GM23338 (cell line): ENCODE measurements at regions not wholly inside any gene's neighbourhood (a gene's known extent, or its start where the extent isn't known, plus 50 kb on each side); places are given as distances from the start of the nearest gene placed in this dataset.

Source experiments
- ATAC-seq: fragments of 200-7000 bp; cut with Tn5 transposase; 3 replicates; pipeline ENCODE4 v1.9.1; 2020
- DNase-seq: peaks from one replicate; pipeline ENCODE4 v3.0.0-alpha.2; 2015; ENCODE audit warnings: low spot score
- H2AFZ ChIP-seq: fragments of 200-600 bp; sonication (generic); 2 replicates; pipeline ENCODE4 v1.8.0; 2016; ENCODE audit warnings: antibody characterized with exemption, mild to moderate bottlenecking, moderate library complexity
- H3F3A ChIP-seq: fragments of 200-600 bp; sonication (generic); replicated peaks from 2 replicates; pipeline ENCODE4 v1.8.0; 2017; ENCODE audit warnings: antibody characterized with exemption, mixed run types, low read depth
- H3K27ac ChIP-seq: fragments of 200-600 bp; sonication (generic); 2 replicates; pipeline ENCODE4 v1.6.1; 2016; ENCODE audit warnings: low read depth
- H3K27me3 ChIP-seq: fragments of 200-600 bp; sonication (generic); 2 replicates; pipeline ENCODE4 v1.8.0; 2016; ENCODE audit warnings: mild to moderate bottlenecking, mixed run types, moderate library complexity; ENCODE audit not compliant: insufficient read depth
- H3K36me3 ChIP-seq: fragments of 200-600 bp; sonication (generic); 2 replicates; pipeline ENCODE4 v1.8.0; 2016; ENCODE audit warnings: mild to moderate bottlenecking; ENCODE audit not compliant: insufficient read depth
- H3K4me1 ChIP-seq: fragments of 200-600 bp; sonication (generic); 2 replicates; pipeline ENCODE4 v1.8.0; 2016; ENCODE audit warnings: mild to moderate bottlenecking, moderate library complexity; ENCODE audit not compliant: insufficient read depth
- H3K4me2 ChIP-seq: fragments of 200-600 bp; sonication (generic); 2 replicates; pipeline ENCODE4 v1.7.1; 2017; ENCODE audit warnings: mixed run types
- H3K4me3 ChIP-seq: fragments of 200-600 bp; sonication (generic); 2 replicates; pipeline ENCODE4 v1.6.1; 2016; ENCODE audit warnings: mixed run types
- H3K79me2 ChIP-seq: fragments of 200-600 bp; sonication (generic); replicated peaks from 2 replicates; pipeline ENCODE4 v1.8.0; 2017; ENCODE audit warnings: mild to moderate bottlenecking; ENCODE audit not compliant: insufficient read depth
- H3K9me2 ChIP-seq: fragments of 200-600 bp; sonication (generic); 2 replicates; pipeline ENCODE4 v1.8.0; 2017; ENCODE audit not compliant: insufficient read depth
- H4K20me1 ChIP-seq: fragments of 200-600 bp; sonication (generic); replicated peaks from 2 replicates; pipeline ENCODE4 v1.8.0; 2017; ENCODE audit warnings: mild to moderate bottlenecking; ENCODE audit not compliant: insufficient read depth
- H3K27ac Mint-ChIP-seq: 2 replicates; pipeline ENCODE4 v1.8.0; 2020; ENCODE audit warnings: inconsistent platforms, mild to moderate bottlenecking, moderate library complexity, mixed read lengths
- H3K27me3 Mint-ChIP-seq: 3 replicates; pipeline ENCODE4 v1.8.0; 2022; ENCODE audit warnings: low read depth, mild to moderate bottlenecking, moderate library complexity, mixed read lengths, inconsistent platforms; ENCODE audit not compliant: insufficient read depth, poor library complexity
- H3K36me3 Mint-ChIP-seq: 3 replicates; pipeline ENCODE4 v1.8.0; 2021; ENCODE audit warnings: low read depth, mild to moderate bottlenecking, inconsistent platforms, moderate library complexity, mixed read lengths
- H3K4me1 Mint-ChIP-seq: 3 replicates; pipeline ENCODE4 v1.8.0; 2020; ENCODE audit warnings: mild to moderate bottlenecking, inconsistent platforms, mixed read lengths
- H3K4me3 Mint-ChIP-seq: 3 replicates; pipeline ENCODE4 v1.8.0; 2021; ENCODE audit warnings: moderate library complexity, mild to moderate bottlenecking, inconsistent platforms, mixed read lengths
- H3K9me3 Mint-ChIP-seq: 3 replicates; pipeline ENCODE4 v1.8.0; 2020; ENCODE audit warnings: moderate library complexity, mild to moderate bottlenecking, inconsistent platforms, mixed read lengths
- CREB1 ChIP-seq: fragments of 250-450 bp; sonication (Bioruptor Pico); IDR thresholded peaks from 2 replicates; pipeline ENCODE4 v1.5.0; 2020; ENCODE audit warnings: low read depth, mild to moderate bottlenecking, moderate library complexity
- EZH2 ChIP-seq: fragments of 200-600 bp; sonication (generic); IDR thresholded peaks from one replicate; pipeline ENCODE4 v1.8.0; 2017; ENCODE audit warnings: antibody characterized with exemption, mild to moderate bottlenecking, low read depth; ENCODE audit not compliant: unreplicated experiment
- EZH2phosphoT487 ChIP-seq: fragments of 200-600 bp; sonication (generic); IDR thresholded peaks from one replicate; pipeline ENCODE4 v1.8.1; 2018; ENCODE audit warnings: antibody characterized with exemption; ENCODE audit not compliant: unreplicated experiment
- JUNB ChIP-seq: IDR thresholded peaks from one replicate; pipeline ENCODE4 v1.6.1; 2016; ENCODE audit warnings: antibody characterized with exemption; ENCODE audit not compliant: unreplicated experiment
- NANOG ChIP-seq: IDR thresholded peaks from 2 replicates; pipeline ENCODE4 v1.6.1; 2016; ENCODE audit warnings: antibody characterized with exemption, borderline replicate concordance
- POLR2AphosphoS5 ChIP-seq: IDR thresholded peaks from 2 replicates; pipeline ENCODE4 v1.6.1; 2016; ENCODE audit warnings: antibody characterized with exemption, low read depth
- STAT1 ChIP-seq: IDR thresholded peaks from one replicate; pipeline ENCODE4 v1.6.1; 2016; ENCODE audit warnings: antibody characterized with exemption; ENCODE audit not compliant: unreplicated experiment
- ZNF114 ChIP-seq: fragments of 250-450 bp; sonication (Bioruptor Pico); IDR thresholded peaks from 2 replicates; pipeline ENCODE4 v1.5.0; 2020; ENCODE audit warnings: mild to moderate bottlenecking, moderate library complexity
- ZNF331 ChIP-seq: fragments of 250-450 bp; sonication (Bioruptor Pico); IDR thresholded peaks from 2 replicates; pipeline ENCODE4 v1.5.0; 2020; ENCODE audit warnings: low read depth, mild to moderate bottlenecking, moderate library complexity
- TF ChIP-seq, protein P1 (sequence below): fragments of 250-450 bp; sonication (Bioruptor Pico); IDR thresholded peaks from 2 replicates; pipeline ENCODE4 v1.5.0; 2020; ENCODE audit warnings: mild to moderate bottlenecking, moderate library complexity
- TF ChIP-seq, protein P2 (sequence below), 2 experiments: fragments of 200-600 bp in 1 of 2; sonication (generic) in 1 of 2; conservative IDR thresholded peaks; 2 replicates each; pipeline versions ENCODE4 v1.5.1 to v1.6.1; 2016 to 2017; ENCODE audit warnings: antibody characterized with exemption in 2 of 2, low read depth in 2 of 2, mild to moderate bottlenecking in 2 of 2, moderate library complexity in 1 of 2
- TF ChIP-seq, protein P3 (sequence below): IDR thresholded peaks from 2 replicates; pipeline ENCODE4 v1.6.1; 2016; ENCODE audit warnings: antibody characterized with exemption
- TF ChIP-seq, protein P4 (sequence below): IDR thresholded peaks from one replicate; pipeline ENCODE4 v1.6.1; 2018; ENCODE audit warnings: antibody characterized with exemption; ENCODE audit not compliant: unreplicated experiment

DNA sequence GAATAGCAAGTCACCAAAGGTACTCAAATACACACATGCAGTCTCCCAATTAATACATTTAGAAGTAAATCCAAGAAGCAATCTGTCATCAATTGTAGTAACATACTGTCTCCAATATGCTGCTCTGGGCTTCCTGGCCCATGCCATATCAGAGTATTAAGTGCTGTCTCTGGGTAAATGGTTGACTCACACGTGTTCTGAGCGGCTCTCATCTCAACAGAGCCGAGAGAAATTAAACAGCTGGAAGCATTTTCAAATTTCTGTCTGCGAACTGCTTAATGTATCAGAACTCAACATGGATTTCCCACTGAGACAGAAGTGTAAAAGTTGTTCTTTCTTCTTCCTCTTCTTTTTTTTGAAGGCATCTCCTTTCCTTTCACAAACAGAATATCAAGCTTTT is 247.3 kb upstream of the TAS2R1 start:
- no peaks in the 10 kb centered on the region for H4K20me1 ChIP-seq
- Mint-ChIP-seq H3K36me3 (peaks cover 6% of the 10 kb centered on the region; the same call in 1 of the 3 replicates), H3K27me3 (peaks cover 1% of the 10 kb centered on the region), H3K9me3 (peaks cover 9% of the 10 kb centered on the region), H3K27ac (no peak overlapping the region), H3K4me1 (0 out of 3 replicates have a peak, but pooled peaks cover 4% of the 10 kb centered on the region), H3K4me3 (no peak overlapping the region)
- no peaks in the 10 kb centered on the region for H3K79me2 ChIP-seq
- H2AFZ ChIP-seq, result no peak overlapping the region
- no peaks in the 10 kb centered on the region for H3K4me1 ChIP-seq
- H3K4me3 ChIP-seq, result no peak overlapping the region
- ATAC-seq (no peak), DNase-seq (no peak)
- H3K36me3 ChIP-seq, result 0 out of 2 replicates have a peak, but pooled peaks cover 7% of the 10 kb centered on the region
- peaks cover 4% of the 10 kb centered on the region; the same call in 1 of the 2 replicates for H3K9me2 ChIP-seq
- H3K27me3 ChIP-seq, result no peaks in the 10 kb centered on the region
- H3F3A ChIP-seq, result no peaks in the 10 kb centered on the region
- TF ChIP-seq POLR2AphosphoS5 (no peak), STAT1 (no peak), EZH2phosphoT487 (no peak), JUNB (no peak), ZNF331 (CRISPR knock-in tag) (no peak), NANOG (no peak), ZNF114 (CRISPR knock-in tag) (no peak), EZH2 (no peak), CREB1 (no peak)
- TF ChIP-seq, protein P1, sequence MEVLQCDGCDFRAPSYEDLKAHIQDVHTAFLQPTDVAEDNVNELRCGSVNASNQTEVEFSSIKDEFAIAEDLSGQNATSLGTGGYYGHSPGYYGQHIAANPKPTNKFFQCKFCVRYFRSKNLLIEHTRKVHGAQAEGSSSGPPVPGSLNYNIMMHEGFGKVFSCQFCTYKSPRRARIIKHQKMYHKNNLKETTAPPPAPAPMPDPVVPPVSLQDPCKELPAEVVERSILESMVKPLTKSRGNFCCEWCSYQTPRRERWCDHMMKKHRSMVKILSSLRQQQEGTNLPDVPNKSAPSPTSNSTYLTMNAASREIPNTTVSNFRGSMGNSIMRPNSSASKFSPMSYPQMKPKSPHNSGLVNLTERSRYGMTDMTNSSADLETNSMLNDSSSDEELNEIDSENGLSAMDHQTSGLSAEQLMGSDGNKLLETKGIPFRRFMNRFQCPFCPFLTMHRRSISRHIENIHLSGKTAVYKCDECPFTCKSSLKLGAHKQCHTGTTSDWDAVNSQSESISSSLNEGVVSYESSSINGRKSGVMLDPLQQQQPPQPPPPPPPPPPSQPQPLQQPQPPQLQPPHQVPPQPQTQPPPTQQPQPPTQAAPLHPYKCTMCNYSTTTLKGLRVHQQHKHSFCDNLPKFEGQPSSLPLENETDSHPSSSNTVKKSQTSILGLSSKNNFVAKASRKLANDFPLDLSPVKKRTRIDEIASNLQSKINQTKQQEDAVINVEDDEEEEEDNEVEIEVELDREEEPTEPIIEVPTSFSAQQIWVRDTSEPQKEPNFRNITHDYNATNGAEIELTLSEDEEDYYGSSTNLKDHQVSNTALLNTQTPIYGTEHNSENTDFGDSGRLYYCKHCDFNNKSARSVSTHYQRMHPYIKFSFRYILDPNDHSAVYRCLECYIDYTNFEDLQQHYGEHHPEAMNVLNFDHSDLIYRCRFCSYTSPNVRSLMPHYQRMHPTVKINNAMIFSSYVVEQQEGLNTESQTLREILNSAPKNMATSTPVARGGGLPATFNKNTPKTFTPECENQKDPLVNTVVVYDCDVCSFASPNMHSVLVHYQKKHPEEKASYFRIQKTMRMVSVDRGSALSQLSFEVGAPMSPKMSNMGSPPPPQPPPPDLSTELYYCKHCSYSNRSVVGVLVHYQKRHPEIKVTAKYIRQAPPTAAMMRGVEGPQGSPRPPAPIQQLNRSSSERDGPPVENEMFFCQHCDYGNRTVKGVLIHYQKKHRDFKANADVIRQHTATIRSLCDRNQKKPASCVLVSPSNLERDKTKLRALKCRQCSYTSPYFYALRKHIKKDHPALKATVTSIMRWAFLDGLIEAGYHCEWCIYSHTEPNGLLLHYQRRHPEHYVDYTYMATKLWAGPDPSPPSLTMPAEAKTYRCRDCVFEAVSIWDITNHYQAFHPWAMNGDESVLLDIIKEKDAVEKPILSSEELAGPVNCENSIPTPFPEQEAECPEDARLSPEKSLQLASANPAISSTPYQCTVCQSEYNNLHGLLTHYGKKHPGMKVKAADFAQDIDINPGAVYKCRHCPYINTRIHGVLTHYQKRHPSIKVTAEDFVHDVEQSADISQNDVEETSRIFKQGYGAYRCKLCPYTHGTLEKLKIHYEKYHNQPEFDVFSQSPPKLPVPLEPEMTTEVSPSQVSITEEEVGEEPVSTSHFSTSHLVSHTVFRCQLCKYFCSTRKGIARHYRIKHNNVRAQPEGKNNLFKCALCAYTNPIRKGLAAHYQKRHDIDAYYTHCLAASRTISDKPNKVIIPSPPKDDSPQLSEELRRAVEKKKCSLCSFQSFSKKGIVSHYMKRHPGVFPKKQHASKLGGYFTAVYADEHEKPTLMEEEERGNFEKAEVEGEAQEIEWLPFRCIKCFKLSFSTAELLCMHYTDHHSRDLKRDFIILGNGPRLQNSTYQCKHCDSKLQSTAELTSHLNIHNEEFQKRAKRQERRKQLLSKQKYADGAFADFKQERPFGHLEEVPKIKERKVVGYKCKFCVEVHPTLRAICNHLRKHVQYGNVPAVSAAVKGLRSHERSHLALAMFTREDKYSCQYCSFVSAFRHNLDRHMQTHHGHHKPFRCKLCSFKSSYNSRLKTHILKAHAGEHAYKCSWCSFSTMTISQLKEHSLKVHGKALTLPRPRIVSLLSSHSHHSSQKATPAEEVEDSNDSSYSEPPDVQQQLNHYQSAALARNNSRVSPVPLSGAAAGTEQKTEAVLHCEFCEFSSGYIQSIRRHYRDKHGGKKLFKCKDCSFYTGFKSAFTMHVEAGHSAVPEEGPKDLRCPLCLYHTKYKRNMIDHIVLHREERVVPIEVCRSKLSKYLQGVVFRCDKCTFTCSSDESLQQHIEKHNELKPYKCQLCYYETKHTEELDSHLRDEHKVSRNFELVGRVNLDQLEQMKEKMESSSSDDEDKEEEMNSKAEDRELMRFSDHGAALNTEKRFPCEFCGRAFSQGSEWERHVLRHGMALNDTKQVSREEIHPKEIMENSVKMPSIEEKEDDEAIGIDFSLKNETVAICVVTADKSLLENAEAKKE (CRISPR knock-in tag), result no peak
- TF ChIP-seq, protein P2, sequence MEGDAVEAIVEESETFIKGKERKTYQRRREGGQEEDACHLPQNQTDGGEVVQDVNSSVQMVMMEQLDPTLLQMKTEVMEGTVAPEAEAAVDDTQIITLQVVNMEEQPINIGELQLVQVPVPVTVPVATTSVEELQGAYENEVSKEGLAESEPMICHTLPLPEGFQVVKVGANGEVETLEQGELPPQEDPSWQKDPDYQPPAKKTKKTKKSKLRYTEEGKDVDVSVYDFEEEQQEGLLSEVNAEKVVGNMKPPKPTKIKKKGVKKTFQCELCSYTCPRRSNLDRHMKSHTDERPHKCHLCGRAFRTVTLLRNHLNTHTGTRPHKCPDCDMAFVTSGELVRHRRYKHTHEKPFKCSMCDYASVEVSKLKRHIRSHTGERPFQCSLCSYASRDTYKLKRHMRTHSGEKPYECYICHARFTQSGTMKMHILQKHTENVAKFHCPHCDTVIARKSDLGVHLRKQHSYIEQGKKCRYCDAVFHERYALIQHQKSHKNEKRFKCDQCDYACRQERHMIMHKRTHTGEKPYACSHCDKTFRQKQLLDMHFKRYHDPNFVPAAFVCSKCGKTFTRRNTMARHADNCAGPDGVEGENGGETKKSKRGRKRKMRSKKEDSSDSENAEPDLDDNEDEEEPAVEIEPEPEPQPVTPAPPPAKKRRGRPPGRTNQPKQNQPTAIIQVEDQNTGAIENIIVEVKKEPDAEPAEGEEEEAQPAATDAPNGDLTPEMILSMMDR (conservative IDR thresholded peaks at IDR 0.05; ENCODE audit: low read depth in 2 of 2), result no peak
- TF ChIP-seq, protein P3, sequence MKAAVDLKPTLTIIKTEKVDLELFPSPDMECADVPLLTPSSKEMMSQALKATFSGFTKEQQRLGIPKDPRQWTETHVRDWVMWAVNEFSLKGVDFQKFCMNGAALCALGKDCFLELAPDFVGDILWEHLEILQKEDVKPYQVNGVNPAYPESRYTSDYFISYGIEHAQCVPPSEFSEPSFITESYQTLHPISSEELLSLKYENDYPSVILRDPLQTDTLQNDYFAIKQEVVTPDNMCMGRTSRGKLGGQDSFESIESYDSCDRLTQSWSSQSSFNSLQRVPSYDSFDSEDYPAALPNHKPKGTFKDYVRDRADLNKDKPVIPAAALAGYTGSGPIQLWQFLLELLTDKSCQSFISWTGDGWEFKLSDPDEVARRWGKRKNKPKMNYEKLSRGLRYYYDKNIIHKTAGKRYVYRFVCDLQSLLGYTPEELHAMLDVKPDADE, result no peak
- TF ChIP-seq, protein P4, sequence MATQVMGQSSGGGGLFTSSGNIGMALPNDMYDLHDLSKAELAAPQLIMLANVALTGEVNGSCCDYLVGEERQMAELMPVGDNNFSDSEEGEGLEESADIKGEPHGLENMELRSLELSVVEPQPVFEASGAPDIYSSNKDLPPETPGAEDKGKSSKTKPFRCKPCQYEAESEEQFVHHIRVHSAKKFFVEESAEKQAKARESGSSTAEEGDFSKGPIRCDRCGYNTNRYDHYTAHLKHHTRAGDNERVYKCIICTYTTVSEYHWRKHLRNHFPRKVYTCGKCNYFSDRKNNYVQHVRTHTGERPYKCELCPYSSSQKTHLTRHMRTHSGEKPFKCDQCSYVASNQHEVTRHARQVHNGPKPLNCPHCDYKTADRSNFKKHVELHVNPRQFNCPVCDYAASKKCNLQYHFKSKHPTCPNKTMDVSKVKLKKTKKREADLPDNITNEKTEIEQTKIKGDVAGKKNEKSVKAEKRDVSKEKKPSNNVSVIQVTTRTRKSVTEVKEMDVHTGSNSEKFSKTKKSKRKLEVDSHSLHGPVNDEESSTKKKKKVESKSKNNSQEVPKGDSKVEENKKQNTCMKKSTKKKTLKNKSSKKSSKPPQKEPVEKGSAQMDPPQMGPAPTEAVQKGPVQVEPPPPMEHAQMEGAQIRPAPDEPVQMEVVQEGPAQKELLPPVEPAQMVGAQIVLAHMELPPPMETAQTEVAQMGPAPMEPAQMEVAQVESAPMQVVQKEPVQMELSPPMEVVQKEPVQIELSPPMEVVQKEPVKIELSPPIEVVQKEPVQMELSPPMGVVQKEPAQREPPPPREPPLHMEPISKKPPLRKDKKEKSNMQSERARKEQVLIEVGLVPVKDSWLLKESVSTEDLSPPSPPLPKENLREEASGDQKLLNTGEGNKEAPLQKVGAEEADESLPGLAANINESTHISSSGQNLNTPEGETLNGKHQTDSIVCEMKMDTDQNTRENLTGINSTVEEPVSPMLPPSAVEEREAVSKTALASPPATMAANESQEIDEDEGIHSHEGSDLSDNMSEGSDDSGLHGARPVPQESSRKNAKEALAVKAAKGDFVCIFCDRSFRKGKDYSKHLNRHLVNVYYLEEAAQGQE, result no peak
- H3K4me2 ChIP-seq, result no peak overlapping the region
- no peak overlapping the region for H3K27ac ChIP-seq
